GM18868 (cell line): ENCODE measurements at regions not wholly inside any gene's neighbourhood (a gene's known extent, or its start where the extent isn't known, plus 50 kb on each side); places are given as distances from the start of the nearest gene placed in this dataset.
A peak's percentile ranks its signal among the peaks of the same experiment; 100 is the strongest.
"Not testable (repeated sequence)": the region's sequence is repeated elsewhere in the genome, so short reads cannot be mapped to it uniquely, and the experiment has no call there.

Source experiments
- ATAC-seq: cut with Tn5 transposase; IDR thresholded peaks from one replicate; pipeline ENCODE4 v1.9.1; 2021; ENCODE audit warnings: mild to moderate bottlenecking, moderate library complexity; ENCODE audit not compliant: unreplicated experiment

DNA sequence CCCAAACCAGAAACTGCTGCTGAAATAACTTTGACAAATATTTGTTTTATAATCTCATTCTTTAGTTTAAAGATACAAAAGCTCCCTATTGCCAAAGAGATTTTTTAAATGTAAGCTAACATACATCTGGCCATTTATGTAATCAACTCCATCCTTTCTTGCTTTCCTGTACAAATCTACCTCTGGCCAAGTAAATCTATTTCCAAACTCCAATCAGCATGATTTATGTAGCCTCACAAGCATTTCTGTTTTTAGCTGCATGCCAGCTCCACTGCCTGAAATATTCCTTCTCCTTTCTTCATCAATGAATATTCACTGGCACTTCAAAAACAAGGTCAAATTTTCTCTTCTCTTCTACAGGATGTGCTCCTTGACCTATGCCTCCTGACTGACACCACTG, 80.0 kb downstream of the SHOX2 start:
- ATAC-seq: no peak

DNA sequence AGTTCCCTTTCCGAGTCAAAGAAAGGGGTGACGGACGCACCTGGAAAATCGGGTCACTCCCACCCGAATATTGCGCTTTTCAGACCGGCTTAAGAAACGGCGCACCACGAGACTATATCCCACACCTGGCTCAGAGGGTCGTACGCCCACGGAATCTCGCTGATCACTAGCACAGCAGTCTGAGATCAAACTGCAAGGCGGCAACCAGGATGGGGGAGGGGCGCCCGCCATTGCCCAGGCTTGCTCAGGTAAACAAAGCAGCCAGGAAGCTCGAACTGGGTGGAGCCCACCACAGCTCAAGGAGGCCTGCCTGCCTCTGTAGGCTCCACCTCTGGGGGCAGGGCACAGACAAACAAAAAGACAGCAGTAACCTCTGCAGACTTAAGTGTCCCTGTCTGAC, 86.3 kb downstream of the SHOX2 start:
- not testable (repeated sequence) for ATAC-seq

DNA sequence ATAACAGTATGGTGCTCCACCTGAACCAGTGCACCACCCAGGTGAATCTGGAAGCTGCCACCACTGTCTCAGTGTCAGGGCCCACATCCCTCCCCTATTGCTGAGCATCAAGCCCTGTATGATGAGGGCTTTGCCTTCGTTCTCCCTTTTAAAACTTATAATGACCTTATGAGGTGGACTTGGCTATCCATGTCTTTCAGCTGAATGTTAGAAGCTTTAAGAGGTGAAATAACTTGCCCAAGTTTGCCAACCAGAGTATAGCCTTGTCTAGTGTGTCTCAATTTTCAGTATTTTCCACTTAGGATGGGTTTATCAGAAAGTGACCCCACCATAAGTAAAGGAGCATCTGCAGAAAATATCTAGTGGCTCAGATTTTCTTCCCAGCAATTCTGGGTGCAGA, 87.8 kb downstream of the SHOX2 start:
- ATAC-seq: no peak

DNA sequence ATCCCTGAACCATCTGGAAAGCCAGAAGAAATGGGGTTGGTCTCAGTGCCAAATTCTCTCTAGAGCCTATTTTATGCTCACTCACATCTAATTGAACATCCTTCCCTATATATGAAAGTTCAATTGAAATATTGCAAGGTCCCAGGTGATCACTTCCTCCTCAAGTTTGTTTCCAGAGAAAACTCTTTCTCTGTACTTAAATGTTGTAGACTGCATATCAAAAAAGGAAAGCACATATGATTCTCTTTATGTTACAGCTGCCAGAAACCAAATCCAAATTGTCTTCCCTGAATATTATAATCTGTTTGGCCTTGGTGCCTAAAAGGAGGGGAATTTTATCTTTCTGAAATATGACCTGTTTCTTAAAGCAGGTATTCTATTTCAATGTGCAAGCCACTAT, 93.3 kb downstream of the SHOX2 start:
- ATAC-seq: no peak

DNA sequence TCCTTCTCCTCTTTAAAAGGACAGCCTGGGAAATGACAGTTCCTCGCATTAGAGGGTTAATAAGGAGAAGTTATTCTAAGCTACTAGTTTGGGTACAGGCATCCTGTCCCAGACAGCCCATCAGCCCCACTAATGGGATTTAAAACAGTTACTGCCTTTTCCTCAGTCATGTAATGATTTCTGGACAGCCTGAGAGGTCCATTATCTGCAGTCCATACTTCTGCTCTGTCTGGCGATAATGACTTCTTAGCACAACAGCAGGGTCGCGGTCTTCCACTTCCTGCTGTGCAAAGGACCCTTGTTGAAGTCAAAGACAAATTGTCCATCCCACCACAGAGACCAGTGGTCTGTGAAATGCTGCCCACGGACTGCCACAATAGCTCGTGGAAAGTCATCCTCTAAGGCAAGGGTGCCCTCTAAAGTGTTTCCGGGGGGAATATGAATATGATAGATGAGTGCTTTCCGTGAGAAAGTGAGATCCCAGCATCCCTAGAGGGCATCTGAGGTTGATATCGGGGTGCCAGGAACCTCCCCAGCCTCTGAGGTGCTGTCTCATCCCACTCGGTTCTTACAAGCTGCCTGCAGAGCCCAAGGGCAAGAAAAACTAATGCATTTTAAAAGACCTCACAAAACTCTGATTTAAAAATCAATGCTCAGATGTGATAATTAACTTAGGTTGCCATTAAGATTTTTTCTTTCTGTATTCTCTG, 100.7 kb downstream of the SHOX2 start:
- no peak for ATAC-seq

DNA sequence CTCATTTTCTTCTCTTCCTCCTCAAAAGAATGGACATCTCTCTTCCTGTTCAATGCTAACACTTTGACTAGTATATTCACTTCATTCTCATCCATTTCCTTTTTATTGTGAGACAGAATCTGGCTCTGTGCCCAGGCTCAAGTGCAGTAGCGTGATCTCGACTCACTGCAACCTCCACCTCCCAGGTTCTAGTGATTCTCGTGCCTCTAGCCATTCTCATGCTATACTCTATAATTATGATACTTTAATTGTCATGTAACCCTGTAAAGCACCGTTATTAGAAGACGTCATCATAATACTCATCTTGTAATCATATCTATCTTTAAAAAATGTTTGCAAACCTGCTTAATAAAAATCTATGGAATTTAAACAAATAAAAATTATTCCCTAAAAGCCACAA, 107.0 kb downstream of the SHOX2 start:
- ATAC-seq: no peak

DNA sequence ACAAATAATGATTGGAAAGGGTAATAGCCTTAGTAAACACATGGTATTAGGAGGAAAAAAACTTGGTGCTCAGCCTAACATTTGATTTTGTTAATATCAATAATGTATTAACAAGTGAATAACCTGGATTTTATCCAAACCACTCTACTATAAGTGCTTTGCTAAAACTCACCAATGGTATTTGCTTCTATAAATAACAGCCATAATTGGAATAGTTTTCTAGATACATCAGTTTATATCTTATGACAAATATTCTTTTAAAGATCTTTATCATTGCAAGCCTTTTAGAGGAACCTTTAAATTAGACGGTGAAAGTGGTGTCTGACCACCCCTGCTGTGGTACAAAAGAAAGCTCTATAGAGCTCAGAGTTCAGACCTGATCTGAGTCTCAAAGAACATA, 123.9 kb downstream of the SHOX2 start:
- ATAC-seq: no peak

DNA sequence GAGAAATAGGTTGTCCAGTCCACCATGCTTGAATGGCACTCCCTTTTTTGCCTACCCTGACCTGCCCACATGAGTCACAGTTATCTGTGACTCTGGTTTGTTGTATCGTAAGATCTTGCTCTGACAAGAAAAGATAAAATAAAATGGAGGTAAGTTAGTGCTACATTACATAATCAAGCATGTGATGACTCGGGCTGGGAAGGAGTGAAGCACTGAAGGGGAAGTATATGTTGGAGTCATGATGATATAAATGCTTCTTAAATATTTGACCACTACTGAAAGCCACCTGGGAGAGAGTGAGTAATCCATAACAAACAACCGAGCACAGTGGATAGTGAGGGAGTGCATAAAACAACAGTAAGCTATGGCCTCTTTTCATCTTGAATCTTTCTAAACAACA, 124.4 kb downstream of the SHOX2 start:
- ATAC-seq: no peak

DNA sequence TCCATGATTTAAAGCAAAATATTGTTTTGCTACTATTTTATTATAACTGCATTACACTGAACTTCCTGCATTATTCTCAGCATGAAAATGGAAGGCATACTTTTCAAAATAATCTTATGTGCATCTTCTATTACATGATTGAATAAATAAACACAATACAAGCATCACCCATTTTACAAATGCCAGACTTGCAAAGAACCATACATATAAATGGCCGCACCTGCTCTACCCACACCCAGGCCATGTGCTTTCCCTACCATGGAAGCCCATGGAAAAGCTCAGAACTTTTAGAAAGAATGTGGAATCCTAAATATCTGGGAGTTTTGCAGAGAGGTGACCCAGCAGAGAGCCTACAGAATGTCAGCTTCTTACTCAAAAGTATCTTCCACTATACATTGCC, 127.2 kb downstream of the SHOX2 start:
- no peak for ATAC-seq

DNA sequence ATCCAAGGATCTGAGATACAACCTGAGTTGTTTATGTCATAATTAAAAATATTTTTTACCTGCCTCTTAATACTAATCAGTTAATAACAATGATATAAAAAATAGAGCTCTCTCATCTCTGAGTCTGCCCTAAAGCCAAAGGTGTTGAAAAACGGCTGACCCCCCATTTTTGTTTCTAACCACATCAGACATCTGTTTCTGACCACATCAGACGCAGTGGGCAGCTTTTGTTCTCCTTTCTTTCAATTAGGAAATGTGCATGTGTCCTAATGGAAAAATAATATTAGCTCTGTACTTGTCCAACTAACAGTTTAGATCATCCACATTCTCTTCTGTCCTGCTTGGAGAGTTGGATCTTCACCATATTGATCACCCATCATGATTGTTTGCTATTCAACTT, 144.6 kb downstream of the SHOX2 start:
- no peak for ATAC-seq

DNA sequence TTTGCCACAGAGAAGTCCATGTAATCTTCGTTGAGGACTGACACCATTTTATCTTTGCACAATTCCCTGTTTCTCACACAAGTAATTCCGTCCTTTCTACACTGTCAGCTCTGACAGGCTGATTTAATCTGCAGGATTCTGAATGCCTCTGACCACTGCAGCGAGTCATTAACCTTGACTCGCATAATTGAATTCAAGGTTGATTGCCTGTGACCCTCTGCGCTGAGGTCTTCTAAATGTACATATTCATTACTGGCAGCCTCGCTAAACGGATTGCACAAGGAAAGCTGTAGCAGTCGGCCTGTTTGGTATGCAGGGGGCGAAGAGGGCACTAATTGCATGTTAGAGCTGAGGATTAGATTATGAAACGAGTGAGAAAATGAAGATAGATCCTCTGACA, 147.8 kb downstream of the SHOX2 start:
- no peak for ATAC-seq

DNA sequence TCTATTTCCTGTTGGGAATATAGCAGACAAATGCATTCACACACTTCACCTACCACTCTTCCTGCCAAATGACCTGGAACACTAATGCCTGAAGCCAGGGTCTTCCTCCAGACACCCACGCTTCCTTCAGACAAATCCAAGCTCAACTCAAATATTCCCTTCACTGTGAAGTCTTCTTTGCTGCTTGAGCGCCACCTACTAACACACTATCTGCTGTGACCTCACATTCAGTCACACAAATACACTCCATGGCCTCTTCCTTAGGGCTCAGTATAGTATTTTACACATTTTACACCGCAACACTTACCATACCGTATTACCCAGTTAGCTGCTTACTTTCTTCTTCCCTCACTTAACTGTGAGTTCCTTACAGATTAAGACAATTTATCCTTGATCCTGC, 149.4 kb downstream of the SHOX2 start:
- no peak for ATAC-seq

DNA sequence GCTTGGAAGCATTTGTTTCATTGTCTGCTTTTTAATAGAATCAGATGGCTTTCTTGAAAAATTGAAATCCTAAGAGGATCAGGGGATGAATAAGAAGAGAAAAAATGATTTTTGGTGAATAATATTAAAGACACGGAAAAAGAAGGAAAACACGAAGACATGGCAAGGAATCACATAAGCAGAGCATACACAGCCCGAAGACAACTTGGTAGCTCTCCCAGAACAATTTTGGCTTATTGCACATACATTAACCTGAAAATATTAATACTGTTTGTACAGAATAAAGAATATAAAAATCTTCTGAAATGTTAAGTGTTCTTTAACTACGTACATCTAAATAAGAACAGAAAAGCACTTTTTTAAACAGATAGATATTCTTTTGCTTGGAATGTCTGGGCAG, 150.0 kb downstream of the SHOX2 start:
- ATAC-seq: no peak

DNA sequence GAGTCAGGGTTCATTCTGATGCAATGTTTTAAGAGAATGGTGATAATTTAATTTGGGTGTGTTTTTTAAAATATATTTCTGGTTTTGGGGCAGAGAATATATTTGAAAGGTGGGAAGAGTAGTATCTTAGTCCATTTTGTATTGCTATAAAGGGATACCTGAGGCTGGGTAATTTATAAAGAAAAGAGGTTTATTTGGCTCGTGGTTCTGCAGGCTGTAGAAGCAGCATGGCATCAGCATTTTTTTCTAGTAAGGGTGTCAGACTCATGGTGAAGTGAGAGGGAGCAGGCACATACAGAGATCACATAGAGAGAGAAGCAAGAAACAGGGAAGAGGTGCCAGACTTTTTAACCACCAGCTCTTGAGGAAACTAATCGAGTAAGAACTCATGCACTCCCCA, 152.7 kb downstream of the SHOX2 start:
- no peak for ATAC-seq

DNA sequence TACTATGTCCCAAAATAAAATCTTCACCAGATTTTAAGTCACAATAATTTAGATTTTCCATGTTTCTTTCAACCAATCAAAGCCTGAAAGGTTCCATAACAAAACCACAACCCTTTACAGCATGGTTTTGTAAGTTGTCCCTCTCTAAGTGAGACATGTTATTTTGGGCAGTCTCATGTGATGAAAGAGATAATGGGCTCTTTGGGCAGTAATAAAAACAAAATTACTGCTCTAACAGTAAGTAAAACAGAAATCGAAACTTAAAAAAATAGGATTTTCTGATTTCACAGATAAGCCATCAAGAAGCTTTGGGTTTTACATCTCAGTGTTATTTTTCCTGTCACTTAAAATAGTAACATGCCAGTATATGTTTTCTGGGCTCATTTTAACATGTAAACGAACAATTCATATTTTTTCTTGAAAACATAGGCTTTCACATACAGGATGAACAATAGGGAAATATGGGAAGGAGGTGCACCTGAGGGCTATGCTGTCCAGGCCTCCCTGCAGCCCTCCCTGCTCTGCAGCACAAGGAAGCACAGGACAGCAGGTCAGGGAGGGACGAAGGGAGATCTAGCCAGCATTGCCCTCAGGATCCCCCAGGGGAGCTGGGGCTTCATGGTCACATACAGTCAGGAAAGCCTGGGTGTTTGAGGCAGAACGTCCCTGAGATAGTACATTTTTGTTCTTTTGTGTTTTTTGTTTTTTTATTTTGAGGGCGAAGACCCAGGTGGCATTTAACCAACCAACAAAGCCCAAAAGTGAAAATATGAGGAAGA, 157.4 kb downstream of the SHOX2 start:
- no peak for ATAC-seq

DNA sequence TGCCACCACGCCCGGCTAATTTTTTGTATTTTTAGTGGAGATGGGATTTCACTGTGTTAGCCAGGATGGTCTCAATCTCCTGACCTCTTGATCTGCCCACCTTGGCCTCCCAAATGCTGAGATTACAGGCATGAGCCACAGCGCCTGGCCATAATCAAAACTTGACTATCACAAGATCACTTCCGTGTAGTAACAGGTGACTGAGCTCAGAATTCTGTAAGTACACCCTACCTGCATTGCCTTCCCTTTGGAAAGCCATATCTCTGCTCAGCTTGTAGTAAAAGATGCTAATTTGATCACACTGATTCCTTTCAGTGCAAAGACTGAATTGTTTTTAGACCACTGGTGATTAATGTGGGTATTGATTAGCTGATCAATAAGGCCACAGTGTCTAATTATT, 167.1 kb downstream of the SHOX2 start:
- peak; percentile 46 for ATAC-seq

DNA sequence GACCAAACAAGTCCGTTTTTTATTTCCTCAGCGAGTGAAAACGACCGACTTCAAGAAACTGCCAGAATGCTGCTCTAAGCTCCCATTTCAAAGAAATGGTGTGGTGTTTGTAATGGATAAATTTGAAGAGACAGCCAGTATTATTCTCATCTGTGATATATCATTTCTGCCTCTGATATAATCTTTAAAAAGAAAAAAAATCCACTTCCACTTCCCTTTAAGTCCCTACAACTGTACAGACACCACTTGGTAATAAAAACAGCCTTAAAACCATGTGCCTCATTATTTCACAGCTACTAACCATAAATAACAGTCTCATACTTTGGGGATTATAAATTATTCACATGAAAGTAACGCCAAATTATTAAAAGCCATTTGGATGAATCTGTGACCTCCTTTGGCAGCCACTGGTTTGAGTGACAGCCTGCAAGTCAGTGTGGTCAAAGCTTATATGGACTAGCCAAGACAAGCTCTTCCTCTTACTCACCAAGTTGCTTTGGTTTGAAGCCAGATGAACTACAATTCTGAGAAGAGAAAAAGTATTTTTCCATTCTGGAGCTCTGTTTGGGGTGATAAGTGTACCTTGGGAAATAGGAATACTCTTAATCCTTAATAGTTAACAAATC, 168.0 kb downstream of the SHOX2 start:
- peak; percentile 77 for ATAC-seq

DNA sequence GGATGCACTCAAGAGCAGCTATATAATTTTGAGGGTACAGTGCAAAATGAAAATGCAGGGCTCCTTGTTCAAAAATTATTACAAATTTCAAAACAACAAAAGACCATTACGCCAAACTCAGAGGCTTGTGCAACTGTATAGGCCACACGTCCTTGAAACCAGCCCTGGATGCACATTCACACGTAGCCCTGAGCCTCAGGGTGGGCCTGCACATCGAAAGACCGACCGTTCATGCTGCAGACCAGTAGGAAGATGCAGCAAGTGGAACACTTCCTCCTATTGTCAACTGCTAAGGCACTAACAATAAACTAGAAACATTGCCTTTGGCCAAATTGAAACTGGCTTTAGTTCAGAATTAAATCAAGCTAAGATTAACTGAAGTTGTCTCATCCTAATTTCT, 174.7 kb downstream of the SHOX2 start:
- peak; percentile 46 for ATAC-seq

DNA sequence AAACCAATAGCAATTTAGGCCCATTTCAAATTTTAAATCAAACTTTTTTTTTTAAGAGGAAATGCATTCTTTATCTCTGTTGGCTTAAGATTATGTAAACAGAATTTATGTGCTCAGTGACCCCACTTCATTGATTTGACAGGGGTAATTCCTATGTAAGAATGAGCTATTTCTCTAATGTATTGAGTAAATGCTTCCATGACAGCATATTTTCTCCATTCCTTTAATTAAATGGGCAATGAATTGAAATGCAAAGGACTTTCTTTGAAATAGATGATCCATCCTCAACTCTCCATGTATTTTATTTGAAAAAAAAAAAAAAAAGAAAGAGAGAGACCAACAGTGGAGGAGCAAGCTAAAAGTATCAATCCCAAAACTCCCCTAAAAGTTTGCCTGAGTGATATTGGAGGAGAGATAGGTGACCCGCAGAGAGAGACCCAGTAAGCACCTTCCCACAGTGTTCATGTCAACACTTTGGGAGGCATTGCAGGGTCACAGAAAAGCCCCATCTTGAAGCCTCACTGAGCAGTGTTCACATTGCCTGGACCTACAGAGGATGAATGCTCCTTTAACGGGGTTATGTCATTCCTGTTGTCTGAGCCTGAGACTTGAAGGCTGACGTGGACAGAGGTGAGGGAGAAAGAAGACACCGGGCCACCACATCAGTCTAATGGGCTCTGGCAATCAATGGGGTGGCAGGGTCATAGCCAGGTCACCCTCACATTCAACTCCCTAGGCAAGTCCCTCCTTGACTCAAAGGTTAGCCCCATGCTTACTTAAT, 176.0 kb downstream of the SHOX2 start:
- peak; percentile 45 for ATAC-seq

DNA sequence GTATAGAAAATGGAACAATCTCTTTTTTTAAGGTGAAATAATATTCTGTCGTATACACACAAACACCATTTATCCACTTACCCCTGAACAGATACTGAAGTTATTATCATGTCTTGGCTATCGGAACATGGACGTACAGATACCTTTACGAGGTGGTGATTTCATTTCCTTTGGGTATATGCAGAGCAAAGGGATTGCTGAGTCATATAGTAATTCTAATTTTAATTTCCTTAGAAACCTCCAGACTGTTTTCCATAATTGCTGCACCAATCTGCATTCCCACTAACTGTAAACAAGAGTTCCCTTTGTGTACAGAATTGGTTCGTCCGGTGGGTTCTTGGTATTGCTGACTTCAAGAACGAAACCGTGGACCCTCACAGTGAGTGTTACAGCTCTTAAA, 179.4 kb downstream of the SHOX2 start:
- no peak for ATAC-seq

DNA sequence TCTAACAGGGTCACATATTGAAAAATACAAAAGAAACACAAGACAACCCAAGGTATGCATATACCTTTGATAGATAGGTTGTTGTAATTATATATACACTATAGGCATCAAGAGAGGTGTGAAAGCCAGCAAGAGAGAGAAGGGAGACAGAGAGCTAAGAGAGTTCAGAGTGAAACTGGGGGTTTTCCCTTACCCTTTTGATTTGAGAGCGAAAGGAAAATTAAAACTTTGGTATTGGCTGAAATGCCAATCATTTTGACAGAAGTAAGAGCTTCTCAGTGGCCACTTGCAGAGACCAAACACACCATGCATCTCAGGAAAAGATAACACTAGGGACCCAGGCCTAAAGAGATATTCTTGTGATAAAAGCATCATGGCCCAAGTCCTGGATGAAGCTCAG, 183.6 kb downstream of the SHOX2 start:
- peak; percentile 91 for ATAC-seq
